A172 (cell line): ENCODE measurements at regions not wholly inside any gene's neighbourhood (a gene's known extent, or its start where the extent isn't known, plus 50 kb on each side); places are given as distances from the start of the nearest gene placed in this dataset.
A peak's percentile ranks its signal among the peaks of the same experiment; 100 is the strongest.
"Not testable (repeated sequence)": the region's sequence is repeated elsewhere in the genome, so short reads cannot be mapped to it uniquely, and the experiment has no call there.

Source experiments
- DNase-seq: peaks from one replicate; pipeline ENCODE4 v3.0.0-alpha.2; 2015; ENCODE audit warnings: low spot score

- DNase-seq, result no peak
These were observed 927.8 kb downstream of the STPG2 start for GRCh38 chr4:97215409-97215941.

- DNase-seq, result no peak
These were observed 927.2 kb downstream of the STPG2 start for GRCh38 chr4:97216046-97216445.

GRCh38 chr4:97235521-97235920 lies 907.8 kb downstream of the STPG2 start:
- no peak for DNase-seq

GRCh38 chr4:97238956-97239666 lies 904.2 kb downstream of the STPG2 start:
- no peak for DNase-seq

- no peak for DNase-seq
These were observed 903.6 kb downstream of the STPG2 start for GRCh38 chr4:97239667-97239997.

GRCh38 chr4:97252615-97253154 lies 890.6 kb downstream of the STPG2 start:
- DNase-seq, result no peak

- DNase-seq, result no peak
These were observed 880.5 kb downstream of the STPG2 start for GRCh38 chr4:97262769-97263168.

GRCh38 chr4:97270051-97270450 lies 873.2 kb downstream of the STPG2 start:
- no peak for DNase-seq

GRCh38 chr4:97279391-97279790 lies 863.9 kb downstream of the STPG2 start:
- no peak for DNase-seq

- DNase-seq, result no peak
These were observed 842.7 kb downstream of the STPG2 start for GRCh38 chr4:97300561-97300960.

- no peak for DNase-seq
These were observed 837.9 kb downstream of the STPG2 start for GRCh38 chr4:97305351-97305750.

GRCh38 chr4:97309121-97309520 lies 834.2 kb downstream of the STPG2 start:
- no peak for DNase-seq

GRCh38 chr4:97317201-97317600 lies 826.1 kb downstream of the STPG2 start:
- DNase-seq, result no peak

GRCh38 chr4:97317671-97318070 lies 825.6 kb downstream of the STPG2 start:
- no peak for DNase-seq

- DNase-seq, result not testable (repeated sequence)
These were observed 817.5 kb downstream of the STPG2 start for GRCh38 chr4:97325751-97326150.

- no peak for DNase-seq
These were observed 812.4 kb downstream of the STPG2 start for GRCh38 chr4:97330917-97331316.

- no peak for DNase-seq
These were observed 808.9 kb downstream of the STPG2 start for GRCh38 chr4:97334348-97334747.

GRCh38 chr4:97349468-97350186 lies 793.6 kb downstream of the STPG2 start:
- DNase-seq, result no peak

- no peak for DNase-seq
These were observed 789.4 kb downstream of the STPG2 start for GRCh38 chr4:97353876-97354275.

- no peak for DNase-seq
These were observed 783.5 kb downstream of the STPG2 start for GRCh38 chr4:97359826-97360225.

- DNase-seq, result no peak
These were observed 782.5 kb downstream of the STPG2 start for GRCh38 chr4:97360733-97361132.

- DNase-seq, result peak; percentile 83
These were observed 775.4 kb downstream of the STPG2 start for GRCh38 chr4:97367878-97368277.

GRCh38 chr4:97370568-97370967 lies 772.7 kb downstream of the STPG2 start:
- DNase-seq, result no peak
